ENCODE measurements at regions not wholly inside any gene's neighbourhood (a gene's known extent, or its start where the extent isn't known, plus 50 kb on each side); places are given as distances from the start of the nearest gene placed in this dataset.
A peak's percentile ranks its signal among the peaks of the same experiment; 100 is the strongest.
"Not testable (repeated sequence)": the region's sequence is repeated elsewhere in the genome, so short reads cannot be mapped to it uniquely, and the experiment has no call there.

DNA sequence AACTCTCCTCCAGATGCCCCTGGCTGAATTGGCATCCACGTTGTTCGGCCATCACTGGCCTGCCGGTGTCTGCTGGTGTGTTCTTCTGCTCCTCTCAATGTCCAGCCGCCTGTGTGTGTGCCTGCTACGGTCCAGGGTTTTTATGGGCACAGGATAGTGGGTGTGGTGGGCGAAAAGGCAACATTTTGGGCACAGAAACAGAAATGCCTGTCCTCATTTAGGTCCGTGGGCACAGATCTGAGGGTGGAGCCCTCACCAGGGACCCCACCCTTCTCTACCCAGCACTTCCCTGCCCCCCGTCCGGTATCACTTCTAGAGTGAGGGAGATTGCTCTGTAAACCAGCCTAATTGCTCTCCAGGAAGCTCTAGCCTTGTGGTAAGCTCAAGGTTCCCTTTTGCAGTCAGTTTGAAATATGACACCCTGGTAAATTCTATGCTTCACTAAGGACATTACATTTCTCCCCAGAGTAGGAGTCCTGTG is 410.1 kb downstream of the MAT2B start:
- DNase-seq (peak in 1 of 10 donors; percentile 18), ATAC-seq (peak in 1 of 2 donors; percentile 63)
- Mint-ChIP-seq H3K4me3 (peak overlapping the region in 2 of 10 donors; percentile 8 to 57), H3K27me3 (no peaks in the 10 kb centered on the region), H3K27ac (peak overlapping the region in 2 of 10 donors; percentile 37 to 82), H3K36me3 (no peaks in the 10 kb centered on the region), H3K4me1 (peaks cover 0 to 55% (median under 1%) of the 10 kb centered on the region in 4 donors), H3K9me3 (peaks cover 0 to 11% (median 0%) of the 10 kb centered on the region in 9 donors)
- POLR2A ChIA-PET: interaction anchor here (1.1 kb wide), 1 partner anchor 410 kb away, joined by 3 read pairs; the partner anchor contains the start of gene MAT2B

DNA sequence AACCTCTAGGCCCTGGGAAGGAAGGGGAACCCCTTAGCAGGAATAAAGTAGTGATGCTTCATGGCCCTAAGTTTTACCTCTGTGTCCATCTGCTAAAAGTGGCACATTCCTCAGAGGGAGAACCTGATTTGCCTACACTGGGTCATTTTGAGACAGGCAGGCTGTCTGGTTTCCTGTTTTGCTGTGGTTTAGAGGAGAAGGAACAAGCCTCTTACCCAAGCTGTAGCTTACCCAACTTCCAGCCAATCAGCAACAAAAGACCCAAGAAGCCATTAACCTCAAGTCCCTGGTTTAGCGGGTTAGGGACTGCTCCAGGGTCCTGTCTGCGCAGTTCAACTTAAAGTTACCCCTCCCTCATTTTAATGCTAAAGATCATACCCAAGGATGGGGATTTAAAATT is 411.0 kb downstream of the MAT2B start:
- no peaks in the 10 kb centered on the region for H3K36me3 Mint-ChIP-seq
- DNase-seq (peak in 1 of 10 donors; percentile 8), ATAC-seq (peak in 1 of 2 donors; percentile 47)
- POLR2A ChIA-PET: no interaction called here
- H3K27ac Mint-ChIP-seq: peak overlapping the region in 4 of 10 donors; percentile 36 to 82 (median 51)
- peak overlapping the region in 3 of 10 donors; percentile 7 to 57 (median 23) for H3K4me3 Mint-ChIP-seq
- peaks cover 0 to 11% (median 4%) of the 10 kb centered on the region in 9 donors for H3K9me3 Mint-ChIP-seq
- no peaks in the 10 kb centered on the region for H3K27me3 Mint-ChIP-seq
- peaks cover 0 to 55% (median under 1%) of the 10 kb centered on the region in 4 donors for H3K4me1 Mint-ChIP-seq

DNA sequence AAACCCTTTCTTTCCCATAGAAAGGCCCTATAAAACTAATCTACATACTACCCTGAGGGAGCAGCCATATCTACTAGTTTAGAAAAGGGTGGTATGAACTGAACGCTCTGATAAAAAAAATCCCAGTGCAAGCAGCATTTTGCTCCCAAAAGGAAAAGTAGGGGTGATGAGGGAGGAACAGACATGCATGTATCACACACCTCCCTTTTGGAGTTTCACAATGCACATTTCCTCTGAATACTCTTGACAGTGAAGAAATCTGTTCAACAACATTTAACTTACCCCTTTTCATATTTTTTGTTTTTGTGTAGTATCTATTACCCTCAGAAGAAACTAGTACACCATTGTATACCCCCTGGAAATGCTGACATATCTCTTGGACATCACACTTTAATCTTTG is 411.4 kb downstream of the MAT2B start:
- peaks cover 0 to 11% (median 2%) of the 10 kb centered on the region in 9 donors for H3K9me3 Mint-ChIP-seq
- POLR2A ChIA-PET: no interaction called here
- H3K36me3 Mint-ChIP-seq: no peaks in the 10 kb centered on the region
- ATAC-seq (no peak), DNase-seq (no peak)
- peak overlapping the region in 3 of 10 donors; percentile 37 to 82 (median 65) for H3K27ac Mint-ChIP-seq
- H3K4me3 Mint-ChIP-seq: peak overlapping the region in 1 of 10 donors; percentile 57
- peaks cover 0 to 55% (median under 1%) of the 10 kb centered on the region in 4 donors for H3K4me1 Mint-ChIP-seq
- H3K27me3 Mint-ChIP-seq: no peaks in the 10 kb centered on the region

DNA sequence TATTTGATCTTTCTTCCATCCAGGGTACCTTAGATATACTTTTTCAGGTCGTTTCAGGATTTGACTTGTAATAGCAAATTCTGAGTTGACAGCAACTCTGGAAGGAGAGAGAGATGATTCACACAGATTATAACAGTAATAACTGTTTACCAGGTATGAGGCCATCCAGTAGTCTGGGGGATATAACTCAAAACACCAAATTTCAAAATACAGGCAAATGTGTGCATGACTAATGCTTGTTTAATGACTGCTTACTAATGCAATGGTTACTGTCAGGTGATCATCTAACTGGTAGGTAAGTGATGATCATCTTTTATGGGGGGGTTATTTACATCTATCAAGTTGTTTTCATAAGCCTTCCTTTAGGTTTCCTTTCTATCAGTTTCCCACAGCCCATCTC is 412.3 kb downstream of the MAT2B start:
- H3K4me3 Mint-ChIP-seq: no peak overlapping the region
- peaks cover 0 to 50% (median under 1%) of the 10 kb centered on the region in 4 donors for H3K4me1 Mint-ChIP-seq
- POLR2A ChIA-PET: no interaction called here
- DNase-seq: no peak
- no peak for ATAC-seq
- H3K27ac Mint-ChIP-seq: peak overlapping the region in 1 of 10 donors; percentile 82
- peaks cover 0 to 11% (median 2%) of the 10 kb centered on the region in 9 donors for H3K9me3 Mint-ChIP-seq
- H3K27me3 Mint-ChIP-seq: no peaks in the 10 kb centered on the region
- no peaks in the 10 kb centered on the region for H3K36me3 Mint-ChIP-seq

DNA sequence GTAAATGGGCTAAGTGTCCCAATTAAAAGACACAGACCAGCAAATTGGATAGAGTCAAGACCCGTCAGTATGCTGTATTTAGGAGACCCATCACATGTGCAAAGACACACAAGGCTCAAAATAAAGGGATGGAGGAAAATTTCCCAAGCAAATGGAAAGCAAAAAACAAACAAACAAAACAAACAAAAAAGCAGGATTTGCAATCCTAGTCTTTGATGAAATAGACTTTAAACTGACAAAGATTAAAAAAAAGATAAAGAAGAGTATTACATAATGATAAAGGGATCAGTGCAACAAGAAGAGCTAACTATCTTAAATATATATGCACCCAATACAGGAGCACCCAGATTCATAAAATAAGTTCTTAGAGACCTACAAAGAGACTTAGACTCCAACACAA is 429.6 kb downstream of the MAT2B start:
- H3K4me3 Mint-ChIP-seq, H3K36me3 Mint-ChIP-seq, H3K27ac Mint-ChIP-seq, H3K4me1 Mint-ChIP-seq, ATAC-seq, POLR2A ChIA-PET, H3K27me3 Mint-ChIP-seq, DNase-seq: not testable (repeated sequence)
- peaks cover 0 to 29% (median 4%) of the 10 kb centered on the region in 9 donors for H3K9me3 Mint-ChIP-seq

DNA sequence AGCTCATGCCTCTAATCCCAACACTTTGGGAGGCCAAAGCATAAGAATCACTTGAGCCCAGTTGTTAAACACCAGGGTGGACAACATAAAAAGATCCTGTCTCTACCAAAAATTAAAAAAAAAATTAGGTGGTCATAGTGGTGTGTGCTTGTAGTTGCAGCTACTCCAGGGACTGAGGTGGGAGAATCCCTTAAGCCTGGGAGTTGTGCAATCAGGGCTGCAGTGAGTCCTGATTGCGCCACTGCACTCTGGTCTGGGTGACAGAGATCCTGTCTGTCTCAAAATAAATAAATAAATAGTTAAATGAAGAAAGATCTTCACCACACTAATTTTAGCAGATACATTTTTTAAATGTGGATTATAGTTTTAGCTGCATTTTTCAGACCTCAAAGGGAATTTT is 433.2 kb downstream of the MAT2B start:
- peaks cover 0 to 27% (median 4%) of the 10 kb centered on the region in 9 donors for H3K9me3 Mint-ChIP-seq
- H3K27me3 Mint-ChIP-seq: no peaks in the 10 kb centered on the region
- POLR2A ChIA-PET: no interaction called here
- DNase-seq (no peak), ATAC-seq (no peak)
- H3K4me3 Mint-ChIP-seq: no peak overlapping the region
- no peak overlapping the region for H3K27ac Mint-ChIP-seq
- no peaks in the 10 kb centered on the region for H3K36me3 Mint-ChIP-seq
- peaks cover 0 to 7% (median 0%) of the 10 kb centered on the region in 4 donors for H3K4me1 Mint-ChIP-seq

DNA sequence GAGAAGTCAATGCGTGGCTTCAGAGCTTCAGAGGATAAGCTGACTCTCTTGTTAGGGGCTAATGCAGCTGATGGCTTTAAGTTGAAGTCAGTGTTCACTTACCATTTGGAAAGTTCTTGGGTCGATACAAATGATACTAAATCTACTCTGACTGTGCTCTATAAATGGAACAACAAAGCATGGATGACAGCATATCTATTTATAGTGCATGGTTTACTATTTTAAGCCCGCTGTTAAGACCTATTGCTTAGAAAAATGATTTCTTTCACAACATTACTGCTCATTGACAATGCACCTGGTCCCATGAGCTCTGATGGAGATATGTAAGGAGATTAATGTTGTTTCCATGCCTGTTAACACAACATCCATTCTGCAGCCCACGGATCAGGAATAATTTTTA is 435.7 kb downstream of the MAT2B start:
- Mint-ChIP-seq H3K36me3 (no peaks in the 10 kb centered on the region), H3K27me3 (no peaks in the 10 kb centered on the region), H3K9me3 (peaks cover 0 to 6% (median 0%) of the 10 kb centered on the region in 9 donors), H3K4me3 (no peak overlapping the region), H3K4me1 (peaks cover 0 to 9% (median 0%) of the 10 kb centered on the region in 4 donors), H3K27ac (no peak overlapping the region)
- DNase-seq: no peak
- no peak for ATAC-seq
- POLR2A ChIA-PET: no interaction called here

DNA sequence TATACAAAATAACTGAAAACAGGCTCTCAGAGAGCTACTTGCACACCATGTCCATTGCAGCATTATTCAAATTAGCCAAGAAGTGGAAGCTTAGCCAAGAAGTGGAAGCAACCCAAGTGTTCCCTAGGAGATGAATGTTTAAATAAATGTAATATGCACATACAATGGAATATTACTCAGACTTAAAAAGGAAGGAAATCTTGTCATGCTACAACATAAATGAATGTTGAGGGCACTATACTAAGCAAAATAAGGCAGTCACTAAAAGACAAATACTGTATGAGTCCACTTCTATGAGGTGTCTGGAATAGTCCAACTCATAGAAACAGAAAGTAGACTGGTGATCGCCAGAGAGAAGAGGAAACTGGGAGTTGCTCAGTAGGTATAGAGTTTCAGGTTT is 438.1 kb downstream of the MAT2B start:
- H3K27me3 Mint-ChIP-seq: no peaks in the 10 kb centered on the region
- ATAC-seq: no peak

DNA sequence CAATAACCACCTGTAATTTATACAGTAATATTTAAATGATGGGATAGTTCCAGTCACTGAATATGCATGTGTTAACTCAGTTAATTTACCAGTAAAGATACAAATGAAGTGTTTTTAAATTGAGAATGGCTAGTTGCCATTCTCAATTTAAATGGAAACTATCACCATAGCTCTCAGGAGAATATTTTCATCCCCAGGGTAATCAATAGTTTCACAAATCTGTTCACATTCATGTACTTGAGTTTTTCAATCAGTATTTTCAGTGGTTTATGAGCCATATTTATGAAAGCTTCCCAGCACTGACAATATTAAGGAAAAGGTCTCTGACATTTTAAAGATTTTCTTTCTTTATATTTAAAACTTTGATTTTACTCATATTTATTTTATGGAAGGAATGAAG is 439.3 kb downstream of the MAT2B start:
- POLR2A ChIA-PET: no interaction called here
- no peaks in the 10 kb centered on the region for H3K27me3 Mint-ChIP-seq
- H3K9me3 Mint-ChIP-seq: peaks cover 0 to 2% (median 0%) of the 10 kb centered on the region in 9 donors
- DNase-seq (no peak), ATAC-seq (no peak)
- no peaks in the 10 kb centered on the region for H3K36me3 Mint-ChIP-seq
- H3K4me3 Mint-ChIP-seq: no peak overlapping the region
- H3K4me1 Mint-ChIP-seq: peaks cover 0 to 9% (median 0%) of the 10 kb centered on the region in 4 donors
- H3K27ac Mint-ChIP-seq: no peak overlapping the region

More for the DNA sequence above, 438.1 kb downstream of the MAT2B start:
- peaks cover 0 to 9% (median 0%) of the 10 kb centered on the region in 4 donors for H3K4me1 Mint-ChIP-seq
- no peaks in the 10 kb centered on the region for H3K36me3 Mint-ChIP-seq
- H3K9me3 Mint-ChIP-seq: peaks cover 0 to 2% (median 0%) of the 10 kb centered on the region in 9 donors
- no peak overlapping the region for H3K4me3 Mint-ChIP-seq
- POLR2A ChIA-PET: no interaction called here
- H3K27ac Mint-ChIP-seq: no peak overlapping the region
- DNase-seq: no peak

DNA sequence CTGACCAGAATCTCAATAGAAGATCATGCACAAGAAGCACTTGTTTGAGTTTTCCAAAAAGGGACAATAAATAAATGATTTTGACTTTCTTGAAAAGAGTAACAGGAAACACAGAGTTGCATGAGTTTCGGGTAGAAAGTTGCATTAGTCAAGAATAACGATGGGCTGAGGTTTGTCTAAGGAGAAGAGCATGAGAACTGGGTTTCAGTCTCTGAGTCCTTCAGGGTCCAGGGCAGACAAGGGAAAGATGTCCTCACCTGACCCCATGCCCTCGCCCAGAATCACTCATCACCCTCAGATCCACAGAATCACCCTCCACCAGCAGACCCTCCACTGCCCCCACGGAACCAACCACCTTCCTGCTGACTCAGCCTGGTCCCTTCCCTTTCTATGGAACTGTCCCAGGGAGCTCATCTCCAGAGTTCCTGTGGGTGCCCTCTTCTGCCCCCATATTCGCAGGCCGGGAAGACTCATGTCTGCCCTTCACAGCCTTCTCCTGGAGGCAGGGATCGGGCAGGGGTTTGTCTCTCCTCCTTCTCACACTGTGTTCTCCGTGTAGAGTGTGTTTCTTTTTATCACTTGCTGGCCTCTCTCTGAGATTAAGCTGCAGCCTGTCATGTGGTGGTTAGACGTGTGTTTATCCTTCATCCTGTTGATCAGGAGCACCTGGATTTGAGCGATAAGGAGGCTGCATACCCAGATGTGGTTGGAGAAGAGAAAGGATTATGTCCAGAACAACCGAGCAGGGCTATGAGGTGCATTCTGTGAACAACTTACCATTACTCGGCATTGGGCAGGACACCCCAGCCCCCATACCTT is 442.6 kb downstream of the MAT2B start:
- Mint-ChIP-seq H3K9me3 (peaks cover 0 to 5% (median 0%) of the 10 kb centered on the region in 9 donors), H3K27me3 (no peaks in the 10 kb centered on the region), H3K27ac (no peak overlapping the region), H3K36me3 (no peaks in the 10 kb centered on the region), H3K4me1 (peaks cover 0 to 4% (median 0%) of the 10 kb centered on the region in 4 donors), H3K4me3 (no peak overlapping the region)
- ATAC-seq: no peak
- POLR2A ChIA-PET: no interaction called here
- no peak for DNase-seq

DNA sequence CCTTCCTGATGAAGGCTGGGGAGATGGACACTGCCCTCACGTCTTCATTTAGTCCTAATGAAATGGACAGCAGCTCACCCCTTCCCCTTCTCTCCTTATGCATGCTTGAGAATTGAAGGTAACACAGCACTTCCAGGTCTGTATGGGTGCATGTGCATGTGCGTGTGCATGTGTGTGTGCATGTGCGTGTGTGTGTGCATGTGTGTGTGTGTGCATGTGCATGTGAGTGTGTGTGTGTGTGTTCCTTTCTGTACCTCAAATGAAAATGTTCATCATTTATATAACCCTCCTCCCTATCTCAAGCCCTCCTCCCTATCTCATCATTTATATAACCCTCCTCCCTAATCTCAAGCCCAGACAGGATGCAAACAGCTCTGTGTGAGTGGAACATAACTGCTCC is 444.8 kb downstream of the MAT2B start:
- ATAC-seq (no peak), DNase-seq (no peak)
- H3K27me3 Mint-ChIP-seq: no peaks in the 10 kb centered on the region
- H3K4me1 Mint-ChIP-seq: no peaks in the 10 kb centered on the region
- POLR2A ChIA-PET: no interaction called here
- peaks cover 0 to 5% (median 2%) of the 10 kb centered on the region in 9 donors for H3K9me3 Mint-ChIP-seq
- H3K27ac Mint-ChIP-seq: no peak overlapping the region
- no peaks in the 10 kb centered on the region for H3K36me3 Mint-ChIP-seq
- H3K4me3 Mint-ChIP-seq: no peak overlapping the region

DNA sequence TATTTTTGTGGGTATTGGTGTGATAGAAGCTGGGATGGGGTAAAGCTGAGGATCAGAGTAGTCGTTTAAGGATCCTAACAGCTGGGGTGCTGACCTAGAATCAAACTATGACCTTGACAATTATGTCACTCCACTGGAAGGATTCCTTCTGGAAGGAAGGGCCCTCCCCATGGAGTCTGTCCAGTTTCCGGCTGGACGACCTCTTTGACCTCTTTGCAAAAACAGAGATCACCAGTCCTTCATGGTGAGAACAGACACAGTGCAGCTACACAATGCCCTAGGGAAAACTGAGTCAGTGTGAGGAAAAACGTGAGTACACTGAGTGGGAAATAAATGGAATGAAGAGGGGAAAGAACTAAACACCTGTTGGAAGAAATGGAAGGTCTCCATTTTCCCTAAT is 445.6 kb downstream of the MAT2B start:
- Mint-ChIP-seq H3K9me3 (peaks cover 0 to 5% (median 2%) of the 10 kb centered on the region in 9 donors), H3K27me3 (no peaks in the 10 kb centered on the region), H3K36me3 (no peaks in the 10 kb centered on the region), H3K4me1 (no peaks in the 10 kb centered on the region), H3K27ac (no peak overlapping the region), H3K4me3 (no peak overlapping the region)
- POLR2A ChIA-PET: interaction anchor here (0.6 kb wide), 1 partner anchor 1035 kb away, joined by 3 read pairs; no protein-coding TSS in a partner anchor
- no peak for DNase-seq
- ATAC-seq: no peak

DNA sequence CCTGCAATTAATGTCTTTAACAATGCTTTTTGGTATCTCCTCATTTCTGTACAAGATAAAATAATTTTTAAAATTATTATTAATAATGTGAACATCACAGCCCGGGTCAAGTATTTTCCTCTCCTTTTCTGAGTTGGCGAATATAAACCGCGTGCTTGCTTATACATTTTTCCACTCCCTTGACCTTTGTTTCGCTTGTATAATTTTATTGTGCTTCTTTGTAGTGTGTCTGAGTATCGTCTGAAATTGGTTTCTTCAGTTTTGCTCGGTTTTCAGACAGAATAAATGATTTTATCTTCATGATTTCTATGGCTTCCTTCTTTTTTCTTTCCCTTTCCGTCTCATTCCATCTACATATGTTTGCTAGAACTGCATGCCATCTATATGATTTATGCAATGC is 448.5 kb downstream of the MAT2B start:
- H3K4me1 Mint-ChIP-seq: no peaks in the 10 kb centered on the region
- H3K9me3 Mint-ChIP-seq: peaks cover 0 to 15% (median 3%) of the 10 kb centered on the region in 9 donors
- DNase-seq (no peak), ATAC-seq (no peak)
- H3K36me3 Mint-ChIP-seq: no peaks in the 10 kb centered on the region
- no peak overlapping the region for H3K4me3 Mint-ChIP-seq
- POLR2A ChIA-PET: no interaction called here
- H3K27ac Mint-ChIP-seq: no peak overlapping the region
- no peaks in the 10 kb centered on the region for H3K27me3 Mint-ChIP-seq
